Activated CD8-positive, alpha-beta T cell treated with anti-CD3 and anti-CD28 coated beads, Interleukin-2, amount 10 ng/mL, durations not matched to agents 7 days and 5 days (primary cell): ENCODE measurements at regions not wholly inside any gene's neighbourhood (a gene's known extent, or its start where the extent isn't known, plus 50 kb on each side); places are given as distances from the start of the nearest gene placed in this dataset.
A peak's percentile ranks its signal among the peaks of the same experiment; 100 is the strongest.
"Not testable (repeated sequence)": the region's sequence is repeated elsewhere in the genome, so short reads cannot be mapped to it uniquely, and the experiment has no call there.

Source experiments
- ATAC-seq: fragments of 150-1000 bp; cut with Tn5 transposase; one replicate; pipeline ENCODE4 v1.10.0; 2021; ENCODE audit warnings: moderate library complexity
- CTCF ChIA-PET: fragments of 350-600 bp; sonication (Branson Sonifier 250); formaldehyde crosslinking; loops from one replicate; lab custom pipeline; 2021; ENCODE audit warnings: antibody characterized with exemption; lab: Charles Lee
- POLR2A ChIA-PET: fragments of 350-600 bp; sonication (Branson Sonifier 250); formaldehyde crosslinking; loops from one replicate; lab custom pipeline; 2021; ENCODE audit warnings: antibody characterized with exemption; lab: Charles Lee
- DNase-seq: peaks from one replicate; pipeline ENCODE4 v3.0.0-alpha.2; 2020
- H3K27ac Mint-ChIP-seq: one replicate; pipeline ENCODE4 v1.8.0; 2021; ENCODE audit warnings: mild to moderate bottlenecking, mixed read lengths
- H3K27me3 Mint-ChIP-seq: one replicate; pipeline ENCODE4 v1.8.0; 2021; ENCODE audit warnings: low read depth, mixed read lengths
- H3K36me3 Mint-ChIP-seq: one replicate; pipeline ENCODE4 v1.8.0; 2021; ENCODE audit warnings: low read depth, mixed read lengths
- H3K4me1 Mint-ChIP-seq: one replicate; pipeline ENCODE4 v1.8.0; 2021; ENCODE audit warnings: low read depth, mixed read lengths
- H3K4me3 Mint-ChIP-seq: one replicate; pipeline ENCODE4 v1.8.0; 2021; ENCODE audit warnings: mild to moderate bottlenecking, mixed read lengths
- H3K9me3 Mint-ChIP-seq: one replicate; pipeline ENCODE4 v1.8.0; 2022; ENCODE audit warnings: mixed read lengths; ENCODE audit not compliant: insufficient read depth

- Mint-ChIP-seq H3K36me3 (peaks cover 80% of the 10 kb centered on the region), H3K9me3 (no peaks in the 10 kb centered on the region), H3K27me3 (no peaks in the 10 kb centered on the region), H3K4me1 (peaks cover 20% of the 10 kb centered on the region), H3K27ac (no peak overlapping the region), H3K4me3 (no peak overlapping the region)
- DNase-seq (no peak), ATAC-seq (no peak)
- ChIA-PET CTCF (interaction anchor here (0.7 kb wide), 1 partner anchor 10 kb away, joined by 3 read pairs; no protein-coding TSS in a partner anchor), POLR2A (no interaction called here)
Observed at GRCh38 chr7:149616898-149617297, 119.3 kb upstream of the ZNF746 start.

- CTCF ChIA-PET: no interaction called here
Observed at GRCh38 chr7:149615690-149616270, 118.2 kb upstream of the ZNF746 start.

DNA sequence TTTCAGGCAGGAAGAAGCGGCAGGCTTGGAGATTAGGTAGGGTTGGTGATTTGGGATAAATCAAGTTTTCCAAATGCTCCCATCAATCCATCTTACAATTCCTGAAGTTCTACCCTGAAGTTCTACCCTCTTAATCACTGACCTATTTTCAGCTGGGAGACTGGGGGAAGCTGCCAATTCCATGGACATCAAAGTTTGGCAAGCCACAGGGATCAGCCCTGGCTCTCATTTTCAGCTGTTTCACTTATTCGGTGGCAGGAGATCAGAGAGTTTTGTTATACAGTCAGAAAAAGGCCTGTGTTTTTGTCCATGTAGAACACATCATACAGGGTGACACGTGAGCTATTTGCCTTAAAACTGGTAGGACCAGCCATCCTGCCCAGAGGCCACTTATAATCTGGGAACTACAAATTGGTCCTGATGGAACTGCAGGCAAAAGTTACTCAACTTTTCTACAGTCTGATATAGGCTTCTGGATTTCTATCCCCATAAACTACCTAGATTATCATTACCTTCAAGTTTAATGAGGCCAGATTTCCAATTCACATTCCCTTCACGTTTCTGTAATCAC is 112.9 kb upstream of the ZNF746 start:
- ATAC-seq: no peak
- H3K4me1 Mint-ChIP-seq: peaks cover 3% of the 10 kb centered on the region
- POLR2A ChIA-PET: no interaction called here
- CTCF ChIA-PET: interaction anchor here (1.3 to 1.5 kb wide), 2 partner anchors 10 to 15 kb away, joined by 3 to 4 read pairs; no protein-coding TSS in a partner anchor
- H3K27ac Mint-ChIP-seq: no peak overlapping the region
- H3K27me3 Mint-ChIP-seq: no peaks in the 10 kb centered on the region
- no peak overlapping the region for H3K4me3 Mint-ChIP-seq
- no peak for DNase-seq
- no peaks in the 10 kb centered on the region for H3K9me3 Mint-ChIP-seq
- peaks cover 81% of the 10 kb centered on the region for H3K36me3 Mint-ChIP-seq

More at GRCh38 chr7:149615690-149616270, 118.2 kb upstream of the ZNF746 start:
- no peaks in the 10 kb centered on the region for H3K9me3 Mint-ChIP-seq
- peaks cover 9% of the 10 kb centered on the region for H3K4me1 Mint-ChIP-seq
- DNase-seq (no peak), ATAC-seq (peak; percentile 32)
- H3K27me3 Mint-ChIP-seq: no peaks in the 10 kb centered on the region
- H3K4me3 Mint-ChIP-seq: no peak overlapping the region
- peaks cover 81% of the 10 kb centered on the region for H3K36me3 Mint-ChIP-seq
- POLR2A ChIA-PET: no interaction called here
- no peak overlapping the region for H3K27ac Mint-ChIP-seq

DNA sequence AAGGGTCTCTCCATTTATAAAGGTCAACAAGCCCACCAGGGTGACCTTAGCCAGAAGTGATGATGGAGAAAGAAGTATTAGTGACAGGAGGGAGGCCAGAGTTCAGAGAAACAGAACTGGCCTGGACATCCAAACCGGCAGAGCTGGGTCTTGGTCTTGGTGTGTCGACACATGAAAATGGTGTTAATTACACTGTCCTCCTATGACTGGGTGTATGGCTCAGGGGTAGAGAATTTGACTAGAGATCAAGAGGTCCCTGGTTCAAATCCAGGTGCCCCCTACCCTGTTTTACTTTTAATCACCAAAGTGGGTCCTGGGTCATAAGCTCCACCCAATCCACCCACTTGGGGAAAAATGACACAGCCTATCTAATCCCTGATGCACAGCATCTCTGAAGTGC is 110.6 kb upstream of the ZNF746 start:
- Mint-ChIP-seq H3K9me3 (no peaks in the 10 kb centered on the region), H3K27me3 (no peaks in the 10 kb centered on the region), H3K27ac (no peak overlapping the region), H3K36me3 (peaks cover 73% of the 10 kb centered on the region), H3K4me1 (no peaks in the 10 kb centered on the region), H3K4me3 (no peak overlapping the region)
- ChIA-PET POLR2A (no interaction called here), CTCF (no interaction called here)
- DNase-seq: no peak
- no peak for ATAC-seq

- no peak for DNase-seq
- ATAC-seq: no peak
- no peaks in the 10 kb centered on the region for H3K27me3 Mint-ChIP-seq
- no peaks in the 10 kb centered on the region for H3K4me1 Mint-ChIP-seq
- H3K36me3 Mint-ChIP-seq: peaks cover 71% of the 10 kb centered on the region
- H3K4me3 Mint-ChIP-seq: no peak overlapping the region
- H3K9me3 Mint-ChIP-seq: no peaks in the 10 kb centered on the region
- H3K27ac Mint-ChIP-seq: no peak overlapping the region
- CTCF ChIA-PET: no interaction called here
- POLR2A ChIA-PET: no interaction called here
Observed at GRCh38 chr7:149607683-149608082, 110.1 kb upstream of the ZNF746 start.

- no peak for DNase-seq
- H3K36me3 Mint-ChIP-seq: peaks cover 70% of the 10 kb centered on the region
- no peaks in the 10 kb centered on the region for H3K9me3 Mint-ChIP-seq
- H3K4me3 Mint-ChIP-seq: no peak overlapping the region
- no peak for ATAC-seq
- peaks cover 1% of the 10 kb centered on the region for H3K4me1 Mint-ChIP-seq
- ChIA-PET CTCF (interaction anchor here (0.7 to 2.3 kb wide), 2 partner anchors 10 to 18 kb away, joined by 3 to 15 read pairs; no protein-coding TSS in a partner anchor), POLR2A (no interaction called here)
- H3K27ac Mint-ChIP-seq: no peak overlapping the region
- H3K27me3 Mint-ChIP-seq: no peaks in the 10 kb centered on the region
Observed at GRCh38 chr7:149606826-149607225, 109.2 kb upstream of the ZNF746 start.

DNA sequence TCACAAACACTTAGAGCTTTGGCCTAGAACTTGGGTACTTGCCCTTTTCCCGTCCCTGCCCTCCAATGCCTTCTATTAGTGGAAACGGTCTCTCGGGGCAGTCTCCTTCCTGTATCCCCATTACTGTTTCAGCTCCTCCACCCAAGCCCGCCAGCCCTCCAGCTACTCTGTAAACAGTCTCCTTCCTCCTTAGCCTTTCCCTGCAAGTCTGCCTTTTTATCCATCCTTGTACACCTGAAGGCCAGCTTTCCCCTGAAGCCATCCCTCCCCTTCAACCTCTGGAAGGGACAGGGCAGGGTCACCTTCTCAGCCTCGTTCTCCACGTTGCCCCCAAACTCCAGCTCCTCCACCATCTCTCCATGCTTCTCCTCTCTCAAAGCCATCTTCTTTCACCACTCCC is 108.1 kb upstream of the ZNF746 start:
- POLR2A ChIA-PET: interaction anchor here (0.8 kb wide), 1 partner anchor 19 kb away, joined by 3 read pairs; no protein-coding TSS in a partner anchor
- CTCF ChIA-PET: interaction anchor here (1.4 to 2.3 kb wide), 3 partner anchors 16 to 19 kb away, joined by 3 to 15 read pairs (median 3); no protein-coding TSS in a partner anchor
- H3K27ac Mint-ChIP-seq: no peak overlapping the region
- DNase-seq (no peak), ATAC-seq (no peak)
- no peaks in the 10 kb centered on the region for H3K9me3 Mint-ChIP-seq
- H3K4me1 Mint-ChIP-seq: peaks cover 10% of the 10 kb centered on the region
- peaks cover 70% of the 10 kb centered on the region for H3K36me3 Mint-ChIP-seq
- H3K4me3 Mint-ChIP-seq: no peak overlapping the region
- H3K27me3 Mint-ChIP-seq: no peaks in the 10 kb centered on the region

DNA sequence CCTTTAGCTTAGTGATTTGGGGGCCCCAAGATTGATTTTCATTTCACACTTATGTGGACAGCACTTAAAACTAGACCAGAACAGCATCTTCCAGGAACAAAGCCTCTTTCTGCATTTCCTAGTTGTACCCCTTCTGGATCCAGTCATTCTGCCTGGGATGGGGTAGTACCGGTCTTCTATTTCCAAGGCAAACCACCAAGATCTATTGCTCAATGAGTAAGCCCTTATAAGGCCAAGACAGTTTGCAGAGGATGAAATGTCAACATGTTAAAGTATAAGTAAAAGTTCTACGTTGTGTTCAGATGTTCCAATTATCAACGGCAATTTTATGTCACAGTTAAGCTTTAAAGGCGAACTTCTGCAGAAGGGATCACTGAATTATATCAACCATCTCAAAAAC is 106.9 kb upstream of the ZNF746 start:
- Mint-ChIP-seq H3K27ac (no peak overlapping the region), H3K27me3 (no peaks in the 10 kb centered on the region), H3K4me1 (peaks cover 22% of the 10 kb centered on the region), H3K9me3 (no peaks in the 10 kb centered on the region), H3K4me3 (no peak overlapping the region), H3K36me3 (peaks cover 66% of the 10 kb centered on the region)
- ChIA-PET POLR2A (no interaction called here), CTCF (interaction anchor here (1.4 to 2.3 kb wide), 4 partner anchors 17 to 20 kb away, joined by 3 to 15 read pairs (median 4); no protein-coding TSS in a partner anchor)
- DNase-seq (no peak), ATAC-seq (no peak)

GRCh38 chr7:149600669-149601330 is 103.2 kb upstream of the ZNF746 start:
- H3K9me3 Mint-ChIP-seq, H3K27me3 Mint-ChIP-seq: not testable (repeated sequence)
- ATAC-seq: peak; percentile 92
- CTCF ChIA-PET: interaction anchor here (0.9 to 1.3 kb wide), 3 partner anchors 9 to 127 kb away, joined by 3 to 5 read pairs (median 4); no protein-coding TSS in a partner anchor
- DNase-seq: peak; percentile 63
- POLR2A ChIA-PET: interaction anchor here (0.9 kb wide), 1 partner anchor 23 kb away, joined by 3 read pairs; no protein-coding TSS in a partner anchor
- Mint-ChIP-seq H3K4me3 (peak overlapping the region; percentile 56), H3K27ac (peak overlapping the region; percentile 67), H3K36me3 (peaks cover 63% of the 10 kb centered on the region), H3K4me1 (peaks cover 31% of the 10 kb centered on the region)

GRCh38 chr7:149599636-149600206 is 102.1 kb upstream of the ZNF746 start:
- peak; percentile 43 for ATAC-seq
- ChIA-PET CTCF (interaction anchor here (0.8 to 1.9 kb wide), 5 partner anchors 10 to 176 kb away, joined by 4 to 6 read pairs (median 5); no protein-coding TSS in a partner anchor), POLR2A (interaction anchor here (0.6 to 0.9 kb wide), 2 partner anchors 12 to 24 kb away, joined by 3 read pairs; no protein-coding TSS in a partner anchor)
- Mint-ChIP-seq H3K36me3 (peaks cover 69% of the 10 kb centered on the region), H3K27ac (peak overlapping the region; percentile 64), H3K4me3 (peak overlapping the region; percentile 56), H3K4me1 (peaks cover 31% of the 10 kb centered on the region), H3K9me3 (no peaks in the 10 kb centered on the region), H3K27me3 (no peaks in the 10 kb centered on the region)
- DNase-seq: no peak

- ATAC-seq: no peak
Observed at GRCh38 chr7:149598721-149599308, 101.2 kb upstream of the ZNF746 start.

More at GRCh38 chr7:149598721-149599308, 101.2 kb upstream of the ZNF746 start:
- peak; percentile 48 for DNase-seq
- no peak overlapping the region for H3K27ac Mint-ChIP-seq
- ChIA-PET POLR2A (no interaction called here), CTCF (interaction anchor here (0.6 to 1.9 kb wide), 15 partner anchors 11 to 337 kb away, joined by 3 to 6 read pairs (median 4); partner anchors contain the start of gene ZNF783)
- H3K4me1 Mint-ChIP-seq: peaks cover 31% of the 10 kb centered on the region
- no peaks in the 10 kb centered on the region for H3K27me3 Mint-ChIP-seq
- H3K4me3 Mint-ChIP-seq: no peak overlapping the region
- no peaks in the 10 kb centered on the region for H3K9me3 Mint-ChIP-seq
- H3K36me3 Mint-ChIP-seq: peaks cover 67% of the 10 kb centered on the region
